ENCODE measurements at regions not wholly inside any gene's neighbourhood (a gene's known extent, or its start where the extent isn't known, plus 50 kb on each side); places are given as distances from the start of the nearest gene placed in this dataset.

GRCh38 chr6:92259171-92259570 is 1160.2 kb downstream of the EPHA7 start:
- Histone ChIP-seq H3F3A (ENCODE audit: insufficient read depth, low read length, poor library complexity, severe bottlenecking) (no peaks in the 10 kb centered on the region), H3K9me3 (ENCODE audit: low read length) (no peaks in the 10 kb centered on the region), H3K9ac (ENCODE audit: low read length) (no peak overlapping the region), H3K9me2 (ENCODE audit: insufficient read depth, low read length) (no peaks in the 10 kb centered on the region), H3K4me3 (ENCODE audit: low read length) (no peak overlapping the region), H3K79me2 (replicated peaks; ENCODE audit: insufficient read depth, low read length) (no peaks in the 10 kb centered on the region), H4K20me1 (ENCODE audit: insufficient read depth) (no peaks in the 10 kb centered on the region), H3K4me2 (ENCODE audit: low read length) (no peak overlapping the region), H3K27me3 (ENCODE audit: insufficient read depth, low read depth, low read length) (no peaks in the 10 kb centered on the region), H2AFZ (ENCODE audit: low read depth, low read length) (no peak overlapping the region), H3K36me3 (ENCODE audit: insufficient read depth, low read length) (no peaks in the 10 kb centered on the region), H3K27ac (ENCODE audit: low read length) (no peak overlapping the region)
- TF ChIP-seq MXI1 (conservative IDR thresholded peaks at IDR 0.05; ENCODE audit: poor library complexity, severe bottlenecking) (no peak), CTCF (IDR thresholded peaks at IDR 0.05; ENCODE audit: poor library complexity, severe bottlenecking) (no peak), EP300 (conservative IDR thresholded peaks at IDR 0.05; ENCODE audit: poor library complexity, severe bottlenecking) (no peak), POLR2AphosphoS5 (IDR thresholded peaks at IDR 0.05) (no peak), EZH2 (IDR thresholded peaks at IDR 0.05; ENCODE audit: borderline replicate concordance, insufficient read depth, low read length, poor library complexity, severe bottlenecking) (no peak), SMC3 (conservative IDR thresholded peaks at IDR 0.05; ENCODE audit: poor library complexity) (no peak), RAD21 (conservative IDR thresholded peaks at IDR 0.05) (no peak), TAF1 (IDR thresholded peaks at IDR 0.05; ENCODE audit: low read depth) (no peak)
- TF ChIP-seq, protein P1, sequence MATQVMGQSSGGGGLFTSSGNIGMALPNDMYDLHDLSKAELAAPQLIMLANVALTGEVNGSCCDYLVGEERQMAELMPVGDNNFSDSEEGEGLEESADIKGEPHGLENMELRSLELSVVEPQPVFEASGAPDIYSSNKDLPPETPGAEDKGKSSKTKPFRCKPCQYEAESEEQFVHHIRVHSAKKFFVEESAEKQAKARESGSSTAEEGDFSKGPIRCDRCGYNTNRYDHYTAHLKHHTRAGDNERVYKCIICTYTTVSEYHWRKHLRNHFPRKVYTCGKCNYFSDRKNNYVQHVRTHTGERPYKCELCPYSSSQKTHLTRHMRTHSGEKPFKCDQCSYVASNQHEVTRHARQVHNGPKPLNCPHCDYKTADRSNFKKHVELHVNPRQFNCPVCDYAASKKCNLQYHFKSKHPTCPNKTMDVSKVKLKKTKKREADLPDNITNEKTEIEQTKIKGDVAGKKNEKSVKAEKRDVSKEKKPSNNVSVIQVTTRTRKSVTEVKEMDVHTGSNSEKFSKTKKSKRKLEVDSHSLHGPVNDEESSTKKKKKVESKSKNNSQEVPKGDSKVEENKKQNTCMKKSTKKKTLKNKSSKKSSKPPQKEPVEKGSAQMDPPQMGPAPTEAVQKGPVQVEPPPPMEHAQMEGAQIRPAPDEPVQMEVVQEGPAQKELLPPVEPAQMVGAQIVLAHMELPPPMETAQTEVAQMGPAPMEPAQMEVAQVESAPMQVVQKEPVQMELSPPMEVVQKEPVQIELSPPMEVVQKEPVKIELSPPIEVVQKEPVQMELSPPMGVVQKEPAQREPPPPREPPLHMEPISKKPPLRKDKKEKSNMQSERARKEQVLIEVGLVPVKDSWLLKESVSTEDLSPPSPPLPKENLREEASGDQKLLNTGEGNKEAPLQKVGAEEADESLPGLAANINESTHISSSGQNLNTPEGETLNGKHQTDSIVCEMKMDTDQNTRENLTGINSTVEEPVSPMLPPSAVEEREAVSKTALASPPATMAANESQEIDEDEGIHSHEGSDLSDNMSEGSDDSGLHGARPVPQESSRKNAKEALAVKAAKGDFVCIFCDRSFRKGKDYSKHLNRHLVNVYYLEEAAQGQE (IDR thresholded peaks at IDR 0.05; ENCODE audit: borderline replicate concordance): no peak

DNA sequence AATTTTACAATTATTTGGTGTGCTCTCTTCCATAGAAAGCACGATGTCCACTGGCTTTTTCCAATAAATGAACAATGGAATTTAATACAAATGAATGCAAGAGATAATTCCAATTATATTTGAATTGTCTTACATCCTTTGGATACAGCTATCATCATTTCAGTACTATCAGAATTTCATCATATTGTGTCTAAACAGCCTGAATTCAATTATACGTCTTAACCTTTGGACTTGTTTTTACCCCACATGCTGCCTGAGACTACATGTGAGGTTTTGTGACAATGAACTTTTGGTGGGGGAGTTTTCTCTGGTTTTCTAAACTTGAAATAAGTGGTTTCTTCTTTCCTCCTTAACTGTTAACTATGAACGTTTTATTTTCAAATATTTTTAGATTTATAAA is 1176.0 kb downstream of the EPHA7 start:
- H3K27ac ChIP-seq (ENCODE audit: low read length): no peak overlapping the region
- no peaks in the 10 kb centered on the region for H3K79me2 ChIP-seq (replicated peaks; ENCODE audit: insufficient read depth, low read length)
- H3K9ac ChIP-seq (ENCODE audit: low read length): no peak overlapping the region
- TF ChIP-seq EP300 (conservative IDR thresholded peaks at IDR 0.05; ENCODE audit: poor library complexity, severe bottlenecking) (no peak), EZH2 (IDR thresholded peaks at IDR 0.05; ENCODE audit: borderline replicate concordance, insufficient read depth, low read length, poor library complexity, severe bottlenecking) (no peak), RAD21 (conservative IDR thresholded peaks at IDR 0.05) (no peak), POLR2AphosphoS5 (IDR thresholded peaks at IDR 0.05) (no peak), MXI1 (conservative IDR thresholded peaks at IDR 0.05; ENCODE audit: poor library complexity, severe bottlenecking) (no peak), TAF1 (IDR thresholded peaks at IDR 0.05; ENCODE audit: low read depth) (no peak), CTCF (IDR thresholded peaks at IDR 0.05; ENCODE audit: poor library complexity, severe bottlenecking) (no peak), SMC3 (conservative IDR thresholded peaks at IDR 0.05; ENCODE audit: poor library complexity) (no peak)
- TF ChIP-seq, protein P1 (IDR thresholded peaks at IDR 0.05; ENCODE audit: borderline replicate concordance): no peak
- H3K9me2 ChIP-seq (ENCODE audit: insufficient read depth, low read length): no peaks in the 10 kb centered on the region
- H4K20me1 ChIP-seq (ENCODE audit: insufficient read depth): no peaks in the 10 kb centered on the region
- no peak overlapping the region for H2AFZ ChIP-seq (ENCODE audit: low read depth, low read length)
- no peaks in the 10 kb centered on the region for H3K27me3 ChIP-seq (ENCODE audit: insufficient read depth, low read depth, low read length)
- H3K9me3 ChIP-seq (ENCODE audit: low read length): no peaks in the 10 kb centered on the region
- H3K4me3 ChIP-seq (ENCODE audit: low read length): no peak overlapping the region
- H3K36me3 ChIP-seq (ENCODE audit: insufficient read depth, low read length): no peaks in the 10 kb centered on the region
- H3K4me2 ChIP-seq (ENCODE audit: low read length): no peak overlapping the region
- no peaks in the 10 kb centered on the region for H3F3A ChIP-seq (ENCODE audit: insufficient read depth, low read length, poor library complexity, severe bottlenecking)
